ENCODE measurements at regions not wholly inside any gene's neighbourhood (a gene's known extent, or its start where the extent isn't known, plus 50 kb on each side); places are given as distances from the start of the nearest gene placed in this dataset.

DNA sequence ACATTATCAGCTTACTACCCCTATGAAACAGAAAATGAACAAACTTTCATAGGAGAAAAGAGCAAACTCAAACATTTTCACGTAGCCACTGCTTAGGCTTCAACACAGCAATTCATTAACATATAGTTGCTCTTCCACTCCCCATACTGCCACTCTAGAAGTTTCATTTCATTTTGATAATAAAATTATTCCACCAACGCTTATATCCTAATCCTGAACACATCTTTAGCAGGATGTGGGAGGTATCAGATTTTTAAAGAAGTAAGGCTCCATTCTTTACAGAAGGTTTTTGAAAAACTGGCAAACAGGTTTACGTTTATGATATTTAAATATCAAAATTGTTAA lies 77.5 kb upstream of the ANK3 start:
- H3K9me3 Mint-ChIP-seq = no peaks in the 10 kb centered on the region
- TF ChIP-seq, protein P1, sequence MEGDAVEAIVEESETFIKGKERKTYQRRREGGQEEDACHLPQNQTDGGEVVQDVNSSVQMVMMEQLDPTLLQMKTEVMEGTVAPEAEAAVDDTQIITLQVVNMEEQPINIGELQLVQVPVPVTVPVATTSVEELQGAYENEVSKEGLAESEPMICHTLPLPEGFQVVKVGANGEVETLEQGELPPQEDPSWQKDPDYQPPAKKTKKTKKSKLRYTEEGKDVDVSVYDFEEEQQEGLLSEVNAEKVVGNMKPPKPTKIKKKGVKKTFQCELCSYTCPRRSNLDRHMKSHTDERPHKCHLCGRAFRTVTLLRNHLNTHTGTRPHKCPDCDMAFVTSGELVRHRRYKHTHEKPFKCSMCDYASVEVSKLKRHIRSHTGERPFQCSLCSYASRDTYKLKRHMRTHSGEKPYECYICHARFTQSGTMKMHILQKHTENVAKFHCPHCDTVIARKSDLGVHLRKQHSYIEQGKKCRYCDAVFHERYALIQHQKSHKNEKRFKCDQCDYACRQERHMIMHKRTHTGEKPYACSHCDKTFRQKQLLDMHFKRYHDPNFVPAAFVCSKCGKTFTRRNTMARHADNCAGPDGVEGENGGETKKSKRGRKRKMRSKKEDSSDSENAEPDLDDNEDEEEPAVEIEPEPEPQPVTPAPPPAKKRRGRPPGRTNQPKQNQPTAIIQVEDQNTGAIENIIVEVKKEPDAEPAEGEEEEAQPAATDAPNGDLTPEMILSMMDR (IDR thresholded peaks at IDR 0.05) = no peak
- no peak for DNase-seq
- no peaks in the 10 kb centered on the region for H3K36me3 Mint-ChIP-seq (ENCODE audit: low read depth)
- H3K4me3 Mint-ChIP-seq = no peak overlapping the region
- no peaks in the 10 kb centered on the region for H3K4me1 Mint-ChIP-seq
- H3K27ac Mint-ChIP-seq = no peak overlapping the region
- H3K27me3 Mint-ChIP-seq (ENCODE audit: low read depth, poor library complexity) = no peaks in the 10 kb centered on the region

DNA sequence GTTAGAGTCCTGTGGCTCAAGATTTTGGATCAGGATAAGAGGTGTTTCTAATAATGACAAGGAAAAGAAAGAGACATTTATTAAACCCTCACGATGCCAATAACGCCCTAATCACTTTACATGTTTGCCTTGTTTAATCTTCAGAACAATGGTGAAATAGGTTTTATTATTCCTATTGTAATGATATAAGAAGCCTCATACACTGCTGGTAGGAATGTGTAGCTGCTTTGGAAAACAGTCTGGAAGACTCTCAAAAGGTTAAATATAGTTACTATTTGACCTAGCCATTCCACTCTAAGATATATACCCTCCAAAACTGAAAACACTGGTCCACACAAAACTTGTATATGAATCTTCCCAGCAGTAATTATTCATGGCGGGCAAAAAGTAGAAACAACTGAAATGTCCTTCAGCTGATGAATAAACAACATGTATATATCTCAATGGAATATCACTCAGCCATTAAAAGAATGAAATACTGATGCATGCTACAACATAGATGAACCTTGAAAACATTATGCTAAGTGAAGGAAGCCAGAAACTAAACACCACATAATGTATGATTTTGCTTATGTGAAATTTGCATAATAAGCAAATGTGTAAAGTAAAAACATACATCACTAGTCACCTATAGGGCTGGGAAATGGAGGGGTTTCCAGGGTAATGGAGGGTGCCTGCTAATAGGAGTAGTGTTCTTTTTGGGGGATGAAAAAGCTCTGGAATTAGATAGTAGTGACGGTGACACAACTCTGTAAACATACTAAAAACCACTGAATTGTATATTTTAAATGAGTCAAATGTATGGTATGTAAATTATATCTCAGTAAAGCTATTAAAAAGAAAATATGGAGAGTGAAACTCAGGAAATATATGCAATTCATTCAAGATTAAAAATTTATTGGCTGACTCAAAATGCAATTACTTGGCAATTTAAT lies 76.9 kb upstream of the ANK3 start:
- no peak for DNase-seq
- Mint-ChIP-seq H3K36me3 (ENCODE audit: low read depth) (no peaks in the 10 kb centered on the region), H3K27me3 (ENCODE audit: low read depth, poor library complexity) (no peaks in the 10 kb centered on the region), H3K27ac (no peak overlapping the region), H3K9me3 (no peaks in the 10 kb centered on the region), H3K4me1 (no peaks in the 10 kb centered on the region), H3K4me3 (no peak overlapping the region)
- TF ChIP-seq, protein P1 (IDR thresholded peaks at IDR 0.05) = no peak

DNA sequence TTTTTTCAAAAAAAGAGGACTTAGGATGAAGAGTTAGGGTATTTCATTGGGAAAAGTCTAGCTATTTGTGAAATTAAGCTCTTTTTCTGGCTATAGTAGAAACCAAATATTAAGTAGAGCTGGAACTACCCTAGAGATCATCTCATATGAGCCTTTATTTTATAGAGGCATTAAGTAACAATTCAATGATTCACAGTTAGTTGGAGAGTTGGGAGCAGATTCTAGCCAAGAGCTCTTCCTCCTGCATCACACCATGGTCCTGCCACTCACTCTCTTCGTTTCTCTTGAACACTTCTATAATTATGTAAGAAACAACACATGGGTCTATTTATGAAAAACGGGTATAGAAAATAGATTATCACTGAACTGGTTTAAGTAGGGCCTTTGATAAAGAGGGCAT lies 76.1 kb upstream of the ANK3 start:
- DNase-seq = no peak
- TF ChIP-seq, protein P1 (IDR thresholded peaks at IDR 0.05) = no peak
- Mint-ChIP-seq H3K36me3 (ENCODE audit: low read depth) (no peaks in the 10 kb centered on the region), H3K27ac (no peak overlapping the region), H3K4me1 (no peaks in the 10 kb centered on the region), H3K9me3 (no peaks in the 10 kb centered on the region), H3K27me3 (ENCODE audit: low read depth, poor library complexity) (no peaks in the 10 kb centered on the region), H3K4me3 (no peak overlapping the region)

DNA sequence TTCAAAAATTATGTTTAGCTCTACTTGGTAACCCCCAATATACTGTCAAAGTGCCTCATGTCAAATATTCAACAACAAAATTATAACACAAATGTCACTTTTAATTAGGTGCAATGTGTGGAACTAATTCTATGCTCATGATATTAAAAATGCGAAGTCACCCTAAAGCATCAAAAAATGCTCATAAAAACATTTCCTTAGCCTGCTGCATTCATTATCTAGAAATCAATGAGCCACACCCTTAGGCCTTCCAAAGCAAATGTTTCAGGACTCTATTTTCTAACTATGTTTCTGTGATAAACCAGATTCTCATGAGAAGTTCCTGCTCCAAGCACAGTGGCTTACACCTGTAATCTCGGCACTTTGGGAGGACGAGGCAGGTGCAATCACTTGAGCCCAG lies 75.0 kb upstream of the ANK3 start:
- Mint-ChIP-seq H3K27ac (no peak overlapping the region), H3K36me3 (ENCODE audit: low read depth) (no peaks in the 10 kb centered on the region), H3K4me3 (no peak overlapping the region), H3K9me3 (no peaks in the 10 kb centered on the region), H3K27me3 (ENCODE audit: low read depth, poor library complexity) (no peaks in the 10 kb centered on the region), H3K4me1 (peaks cover 5% of the 10 kb centered on the region)
- DNase-seq = no peak
- TF ChIP-seq, protein P1 (IDR thresholded peaks at IDR 0.05) = no peak

DNA sequence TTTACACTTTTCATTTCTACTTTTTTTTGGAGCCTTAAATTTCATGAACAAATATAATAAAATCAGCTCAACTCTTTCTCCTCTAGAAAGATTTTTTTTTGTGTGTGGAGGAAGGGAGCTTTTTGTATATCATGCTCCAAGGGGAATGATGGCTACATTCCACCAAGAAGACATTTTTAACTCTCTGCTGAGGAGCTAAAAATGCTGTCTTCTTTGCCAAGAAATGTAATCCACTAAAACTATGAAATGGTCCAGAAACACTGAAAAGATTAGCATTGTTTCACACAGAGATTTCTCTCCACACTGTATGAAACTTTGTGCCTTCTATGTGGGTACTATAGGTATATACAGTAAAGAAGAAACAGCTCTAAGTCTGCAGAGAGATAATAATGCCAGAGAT lies 74.1 kb upstream of the ANK3 start:
- H3K27ac Mint-ChIP-seq = no peak overlapping the region
- peaks cover 6% of the 10 kb centered on the region for H3K4me1 Mint-ChIP-seq
- TF ChIP-seq, protein P1 (IDR thresholded peaks at IDR 0.05) = no peak
- H3K36me3 Mint-ChIP-seq (ENCODE audit: low read depth) = no peaks in the 10 kb centered on the region
- no peak for DNase-seq
- no peaks in the 10 kb centered on the region for H3K9me3 Mint-ChIP-seq
- H3K27me3 Mint-ChIP-seq (ENCODE audit: low read depth, poor library complexity) = no peaks in the 10 kb centered on the region
- no peak overlapping the region for H3K4me3 Mint-ChIP-seq

DNA sequence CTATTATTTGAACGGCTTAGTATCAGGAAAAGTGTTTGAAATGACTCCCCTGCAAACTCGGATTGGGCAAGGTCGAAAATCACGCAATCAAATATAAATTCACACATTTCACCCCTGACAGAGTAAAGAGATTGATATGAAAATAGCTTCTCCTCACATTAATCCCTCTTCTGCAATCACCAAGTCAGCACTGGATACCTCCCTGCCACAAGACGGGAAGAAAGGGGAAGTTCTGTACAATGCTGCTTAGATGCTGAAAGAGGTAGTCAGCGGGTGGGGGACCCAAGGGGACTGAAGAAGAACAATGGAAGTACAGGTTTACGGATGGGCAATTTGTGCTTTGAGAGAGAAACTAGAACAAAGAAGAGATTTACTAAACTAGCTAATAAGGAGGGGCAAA lies 72.0 kb upstream of the ANK3 start:
- Mint-ChIP-seq H3K4me1 (peaks cover 6% of the 10 kb centered on the region), H3K27ac (no peak overlapping the region), H3K36me3 (ENCODE audit: low read depth) (no peaks in the 10 kb centered on the region), H3K9me3 (no peaks in the 10 kb centered on the region), H3K27me3 (ENCODE audit: low read depth, poor library complexity) (no peaks in the 10 kb centered on the region), H3K4me3 (no peak overlapping the region)
- no peak for DNase-seq
- TF ChIP-seq, protein P1 (IDR thresholded peaks at IDR 0.05) = no peak

All from nephron progenitor cell (in vitro differentiated cells).